NOMO-1 (cell line): ENCODE measurements at regions not wholly inside any gene's neighbourhood (a gene's known extent, or its start where the extent isn't known, plus 50 kb on each side); places are given as distances from the start of the nearest gene placed in this dataset.

ENCODE experiments used
- DNase-seq, 2 experiments: peaks; one replicate each; lab custom pipeline; 2025; ENCODE audit not compliant: unreplicated experiment in 2 of 2; lab: John Stamatoyannopoulos, UW

GRCh38 chr9:134271338-134272301, 54.6 kb upstream of the RXRA start:
- no peak for DNase-seq

DNA sequence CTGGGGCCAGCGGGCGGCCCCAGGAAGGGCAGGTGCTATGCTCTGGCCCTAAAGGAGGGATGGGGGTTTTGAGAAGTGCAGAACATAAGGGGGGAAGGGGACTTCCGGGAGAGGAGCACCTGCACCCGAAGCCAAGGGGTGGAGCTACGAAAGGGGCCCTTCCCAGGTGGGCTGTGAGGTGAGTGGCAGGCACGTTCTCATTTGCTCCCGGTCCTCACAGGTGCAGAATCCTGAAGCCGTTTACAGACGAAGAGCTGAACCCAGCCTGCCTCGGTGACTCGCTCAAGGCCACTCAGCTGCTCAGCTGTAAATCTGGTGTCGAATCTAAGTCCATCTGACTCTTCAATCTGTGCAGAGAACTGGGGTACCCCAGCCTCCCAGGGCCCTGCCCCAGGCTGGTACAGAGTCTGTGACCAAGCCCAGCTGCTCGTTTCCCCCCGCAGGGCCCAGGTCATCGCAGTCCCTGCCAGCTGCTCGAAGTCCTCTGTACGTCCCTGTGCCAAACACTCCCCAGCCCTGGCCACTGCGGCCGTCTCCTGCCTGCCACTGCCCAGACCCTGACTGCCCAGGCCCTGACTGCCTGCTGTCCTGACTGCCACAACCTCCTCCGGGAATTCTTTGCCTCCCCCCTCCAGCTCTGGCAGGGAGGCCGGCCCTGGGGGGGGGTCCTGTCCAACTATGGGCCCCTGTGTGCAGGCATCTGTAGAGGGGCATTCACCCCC, 53.8 kb upstream of the RXRA start:
- no peak for DNase-seq

DNA sequence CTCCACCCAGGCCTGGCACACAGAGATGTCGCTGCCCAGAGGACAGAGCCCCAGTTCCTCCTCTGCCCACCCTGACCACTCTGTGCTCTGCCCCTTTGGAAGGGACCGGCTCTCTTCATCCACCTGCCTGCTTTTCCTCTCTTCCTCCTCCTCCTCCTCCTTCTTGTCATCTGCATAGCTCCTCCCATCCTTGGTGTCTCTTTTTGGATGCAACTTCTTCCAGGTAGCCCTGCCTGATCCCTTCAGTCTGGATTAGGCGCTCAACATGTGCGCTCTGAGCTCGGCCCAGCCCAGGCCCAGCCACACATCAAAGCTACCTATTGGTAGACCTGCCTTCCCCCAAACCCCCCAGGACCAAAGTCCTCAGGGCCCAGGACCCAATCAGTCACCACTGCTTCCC, 52.6 kb upstream of the RXRA start:
- DNase-seq, result no peak

DNA sequence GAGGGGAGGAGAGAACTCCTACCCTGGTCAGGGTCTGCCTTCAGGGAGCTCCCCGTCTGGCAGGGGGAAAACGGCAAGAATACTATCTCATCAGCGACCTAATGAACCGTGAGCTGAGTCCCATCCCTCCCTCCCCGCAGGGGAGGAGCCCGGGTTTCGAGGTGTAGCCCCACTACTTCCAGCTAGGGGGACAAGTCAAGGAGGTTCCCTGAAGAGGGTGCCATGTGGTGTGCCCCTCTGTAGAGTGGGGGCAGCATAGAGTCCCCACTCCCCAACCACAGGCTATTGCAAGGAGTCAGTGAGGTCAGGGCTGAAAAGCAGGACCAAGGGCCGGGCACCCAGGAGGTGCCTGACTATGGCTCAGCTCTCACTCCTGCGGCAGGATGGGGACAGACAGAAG, 50.9 kb upstream of the RXRA start:
- DNase-seq, result no peak

- peak; percentile 96 to 99 for DNase-seq
Measured at GRCh38 chr9:134276453-134277245, 49.6 kb upstream of the RXRA start.
